B cell (primary cell): ENCODE measurements at regions not wholly inside any gene's neighbourhood (a gene's known extent, or its start where the extent isn't known, plus 50 kb on each side); places are given as distances from the start of the nearest gene placed in this dataset.

Experiments used
- ATAC-seq: fragments of 200-7000 bp; cut with Tn5 transposase; one replicate; pipeline ENCODE4 v1.10.0; 2021; ENCODE audit warnings: low read depth, mild to moderate bottlenecking, moderate number of reproducible peaks, moderate library complexity
- CTCF ChIA-PET: fragments of 350-600 bp; sonication (Branson Sonifier 250); formaldehyde crosslinking; loops from one replicate; lab custom pipeline; 2021; ENCODE audit warnings: antibody characterized with exemption, inconsistent platforms; lab: Charles Lee
- POLR2A ChIA-PET: fragments of 350-600 bp; sonication (Branson Sonifier 250); formaldehyde crosslinking; loops from one replicate; lab custom pipeline; 2021; ENCODE audit warnings: antibody characterized with exemption; lab: Charles Lee
- DNase-seq: peaks from one replicate; pipeline ENCODE4 v3.0.0; 2013
- H2AFZ ChIP-seq: 2 replicates; pipeline ENCODE4 v1.6.1; 2012; ENCODE audit warnings: mild to moderate bottlenecking, low read depth, low read length; ENCODE audit not compliant: insufficient read depth, poor library complexity, severe bottlenecking
- H3K27ac ChIP-seq, 2 donors: 1 replicate in 1 of 2; 2 replicates in 1 of 2; pipeline ENCODE4 v1.5.1; 2012 to 2013; ENCODE audit warnings: low read length in 2 of 2, mild to moderate bottlenecking in 2 of 2, moderate library complexity in 1 of 2
- H3K27me3 ChIP-seq, 4 experiments: fragments of 200-600 bp in 1 of 4; sonication (generic) in 1 of 4; replicated peaks in 1 of 4; 1 replicate in 2 of 4; 2 replicates in 2 of 4; pipeline versions ENCODE4 v1.6.1 to v1.7.0; 2013 to 2016; ENCODE audit warnings: low read length in 3 of 4, mild to moderate bottlenecking in 2 of 4, mixed read lengths in 1 of 4, moderate library complexity in 1 of 4; ENCODE audit not compliant: insufficient read depth in 4 of 4, control insufficient read depth in 3 of 4; ENCODE audit errors: control extremely low read depth in 1 of 4
- H3K36me3 ChIP-seq, 2 experiments: replicated peaks in 1 of 2; 1 replicate in 1 of 2; 2 replicates in 1 of 2; pipeline versions ENCODE4 v1.6.1 to v1.7.1; 2013; ENCODE audit warnings: low read length in 1 of 2; ENCODE audit not compliant: insufficient read depth in 2 of 2, control insufficient read depth in 1 of 2; ENCODE audit errors: control extremely low read depth in 1 of 2, extremely low read depth in 1 of 2
- H3K4me1 ChIP-seq, 2 donors: fragments of 200-600 bp in 1 of 2; sonication (generic) in 1 of 2; 1 replicate in 1 of 2; 2 replicates in 1 of 2; pipeline versions ENCODE4 v1.5.1 to v1.6.1; 2013 to 2017; ENCODE audit warnings: low read length in 2 of 2; ENCODE audit not compliant: control insufficient read depth in 2 of 2, insufficient read depth in 2 of 2
- H3K4me2 ChIP-seq: replicated peaks from 2 replicates; pipeline ENCODE3; 2012; ENCODE audit warnings: mild to moderate bottlenecking, low read depth, low read length; ENCODE audit not compliant: poor library complexity, severe bottlenecking
- H3K4me3 ChIP-seq, 5 experiments: fragments of 200-600 bp in 1 of 5; sonication (generic) in 1 of 5; 1 replicate in 3 of 5; 2 replicates in 2 of 5; pipeline versions ENCODE4 v1.5.1 to v1.7.0; 2011 to 2016; ENCODE audit warnings: low read length in 4 of 5, mild to moderate bottlenecking in 4 of 5, low read depth in 2 of 5, control low read depth in 1 of 5, moderate library complexity in 1 of 5; ENCODE audit not compliant: insufficient read depth in 1 of 5; ENCODE audit errors: control extremely low read depth in 1 of 5, extremely low read depth in 1 of 5
- H3K79me2 ChIP-seq: fragments of 200-600 bp; sonication (generic); one replicate; pipeline ENCODE4 v1.6.0; 2016; ENCODE audit warnings: low read length; ENCODE audit not compliant: control insufficient read depth, insufficient read depth
- H3K9ac ChIP-seq: fragments of 200-600 bp; sonication (generic); 2 replicates; pipeline ENCODE4 v1.6.1; 2017; ENCODE audit warnings: mild to moderate bottlenecking, low read length, moderate library complexity
- H3K9me3 ChIP-seq, 3 donors: one replicate each; pipeline versions ENCODE4 v1.6.1 to v1.7.1; 2013; ENCODE audit warnings: low read length in 2 of 3; ENCODE audit not compliant: control insufficient read depth in 2 of 3, insufficient read depth in 1 of 3; ENCODE audit errors: control extremely low read depth in 1 of 3
- H4K20me1 ChIP-seq: 2 replicates; pipeline ENCODE4 v1.6.0; 2012; ENCODE audit warnings: mild to moderate bottlenecking, low read length; ENCODE audit not compliant: insufficient read depth, control insufficient read depth, poor library complexity, severe bottlenecking
- H3K27ac Mint-ChIP-seq: one replicate; pipeline ENCODE4 v1.8.0; 2021; ENCODE audit warnings: mixed read lengths
- H3K27me3 Mint-ChIP-seq: one replicate; pipeline ENCODE4 v1.8.0; 2021; ENCODE audit warnings: mixed read lengths
- H3K4me1 Mint-ChIP-seq: one replicate; pipeline ENCODE4 v1.8.0; 2021; ENCODE audit warnings: mixed read lengths
- H3K4me3 Mint-ChIP-seq: one replicate; pipeline ENCODE4 v1.8.0; 2021; ENCODE audit warnings: mixed read lengths
- H3K9me3 Mint-ChIP-seq: one replicate; pipeline ENCODE4 v1.8.0; 2022; ENCODE audit warnings: mixed read lengths; ENCODE audit not compliant: insufficient read depth
- CTCF ChIP-seq: fragments of 200-600 bp; IDR thresholded peaks from one replicate; pipeline ENCODE4 v1.8.0; 2022; ENCODE audit warnings: antibody characterized with exemption, mild to moderate bottlenecking
- EZH2 ChIP-seq: IDR thresholded peaks from 2 replicates; pipeline ENCODE4 v1.6.1; 2012; ENCODE audit warnings: borderline replicate concordance, low read depth, mild to moderate bottlenecking, moderate library complexity, low read length; ENCODE audit not compliant: insufficient read depth, poor library complexity, severe bottlenecking
- WGBS: methylation state at CpG from one replicate; pipeline ENCODE4 v1.1.5; 2013; ENCODE audit warnings: missing lambda C conversion rate; ENCODE audit not compliant: insufficient coverage; 5-methylcytosine and 5-hydroxymethylcytosine counted together
- intact Hi-C: fragments of 100-400 bp; cut with micrococcal nuclease; formaldehyde crosslinking; loops from one replicate; pipeline ENCODE4 v1.10.0; 2022

- ChIA-PET CTCF (no interaction called here), POLR2A (no interaction called here)
- TF ChIP-seq EZH2: no peak
- no peak for TF ChIP-seq CTCF
- Histone ChIP-seq H4K20me1 (no peaks in the 10 kb centered on the region), H3K4me1 (no peaks in the 10 kb centered on the region), H3K79me2 (no peaks in the 10 kb centered on the region), H3K9ac (no peak overlapping the region), H3K9me3 (no peaks in the 10 kb centered on the region), H3K27me3 (no peaks in the 10 kb centered on the region), H3K4me2 (no peak overlapping the region), H2AFZ (no peak overlapping the region), H3K36me3 (no peaks in the 10 kb centered on the region), H3K4me3 (no peak overlapping the region), H3K27ac (no peak overlapping the region)
- WGBS: 92% methylated on average over 4 of the region's 6 CpGs
- intact Hi-C loops: no loop called here
- DNase-seq (no peak), ATAC-seq (no peak)
- Mint-ChIP-seq H3K9me3 (peaks cover 3% of the 10 kb centered on the region), H3K27me3 (no peaks in the 10 kb centered on the region), H3K4me1 (no peaks in the 10 kb centered on the region), H3K27ac (no peak overlapping the region), H3K4me3 (no peak overlapping the region)
Observed at GRCh38 chr16:52309446-52310416, 237.2 kb downstream of the TOX3 start.

GRCh38 chr16:52308051-52308450, 238.9 kb downstream of the TOX3 start:
- Histone ChIP-seq H3K27ac (no peak overlapping the region), H2AFZ (no peak overlapping the region), H3K9ac (no peak overlapping the region), H3K27me3 (no peaks in the 10 kb centered on the region), H3K4me3 (no peak overlapping the region), H3K9me3 (no peaks in the 10 kb centered on the region), H3K4me2 (no peak overlapping the region), H3K36me3 (no peaks in the 10 kb centered on the region), H3K79me2 (no peaks in the 10 kb centered on the region), H3K4me1 (no peaks in the 10 kb centered on the region), H4K20me1 (no peaks in the 10 kb centered on the region)
- no peak overlapping the region for H3K27ac Mint-ChIP-seq
- H3K9me3 Mint-ChIP-seq: peaks cover 2% of the 10 kb centered on the region
- ATAC-seq: no peak
- H3K4me3 Mint-ChIP-seq: no peak overlapping the region
- DNase-seq: no peak
- H3K4me1 Mint-ChIP-seq: no peaks in the 10 kb centered on the region
- intact Hi-C loops: no loop called here
- 87% methylated on average over 2 of the region's 3 CpGs for WGBS
- ChIA-PET CTCF (interaction anchor here (0.6 kb wide), 1 partner anchor 20 kb away, joined by 3 read pairs; no protein-coding TSS in a partner anchor), POLR2A (no interaction called here)
- TF ChIP-seq CTCF (no peak), EZH2 (no peak)
- H3K27me3 Mint-ChIP-seq: no peaks in the 10 kb centered on the region
